ENCODE measurements at regions not wholly inside any gene's neighbourhood (a gene's known extent, or its start where the extent isn't known, plus 50 kb on each side); places are given as distances from the start of the nearest gene placed in this dataset.
A peak's percentile ranks its signal among the peaks of the same experiment; 100 is the strongest.

DNA sequence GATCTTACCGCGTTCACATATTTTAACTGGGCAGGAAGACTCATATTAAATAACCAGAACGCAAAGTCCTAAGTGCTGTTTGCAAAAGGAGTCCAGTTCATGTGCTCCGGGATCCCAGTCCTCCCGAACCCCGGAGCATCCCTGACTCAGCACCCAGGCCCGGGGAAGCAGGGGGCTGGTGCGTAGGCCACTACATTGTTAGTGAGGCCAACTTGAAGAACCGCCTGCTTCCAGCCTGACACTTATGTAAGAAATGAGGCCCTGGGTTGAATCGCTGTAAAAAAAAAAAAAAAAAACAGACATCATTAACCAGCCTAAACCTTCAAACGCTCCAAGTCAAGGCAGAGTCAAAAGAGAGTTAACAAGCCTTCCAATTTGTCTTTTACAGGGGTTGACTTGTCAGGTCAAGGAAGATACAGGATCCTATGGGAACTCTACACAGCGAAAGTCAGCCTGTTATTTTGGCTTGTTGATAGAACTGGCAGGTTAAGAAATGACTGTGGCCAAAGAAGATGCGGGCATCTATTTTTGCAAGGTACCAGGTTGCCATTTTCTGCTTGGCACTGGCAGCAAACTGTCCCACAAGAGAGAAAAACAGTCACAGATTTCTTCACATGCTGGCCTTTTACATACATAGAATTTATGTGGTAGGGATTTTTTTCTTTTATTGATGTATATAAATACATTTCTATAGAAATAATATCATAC, 93.3 kb downstream of the ACTL7B start:
- Histone ChIP-seq H3K4me1 (ENCODE audit: insufficient read depth) (no peaks in the 10 kb centered on the region), H3K36me3 (no peaks in the 10 kb centered on the region), H3K27me3 (no peaks in the 10 kb centered on the region), H3K4me3 (no peak overlapping the region), H3K27ac (no peak overlapping the region), H3K9me3 (no peaks in the 10 kb centered on the region)
- intact Hi-C loops (cut with DNase I), result no loop called here
- 72 to 79% (median 75%) methylated on average over 13 of the region's 13 CpGs for WGBS, 3 donors
- no peak for DNase-seq
- no peak for TF ChIP-seq POLR2A (IDR thresholded peaks at IDR 0.05)
- TF ChIP-seq, protein P1, sequence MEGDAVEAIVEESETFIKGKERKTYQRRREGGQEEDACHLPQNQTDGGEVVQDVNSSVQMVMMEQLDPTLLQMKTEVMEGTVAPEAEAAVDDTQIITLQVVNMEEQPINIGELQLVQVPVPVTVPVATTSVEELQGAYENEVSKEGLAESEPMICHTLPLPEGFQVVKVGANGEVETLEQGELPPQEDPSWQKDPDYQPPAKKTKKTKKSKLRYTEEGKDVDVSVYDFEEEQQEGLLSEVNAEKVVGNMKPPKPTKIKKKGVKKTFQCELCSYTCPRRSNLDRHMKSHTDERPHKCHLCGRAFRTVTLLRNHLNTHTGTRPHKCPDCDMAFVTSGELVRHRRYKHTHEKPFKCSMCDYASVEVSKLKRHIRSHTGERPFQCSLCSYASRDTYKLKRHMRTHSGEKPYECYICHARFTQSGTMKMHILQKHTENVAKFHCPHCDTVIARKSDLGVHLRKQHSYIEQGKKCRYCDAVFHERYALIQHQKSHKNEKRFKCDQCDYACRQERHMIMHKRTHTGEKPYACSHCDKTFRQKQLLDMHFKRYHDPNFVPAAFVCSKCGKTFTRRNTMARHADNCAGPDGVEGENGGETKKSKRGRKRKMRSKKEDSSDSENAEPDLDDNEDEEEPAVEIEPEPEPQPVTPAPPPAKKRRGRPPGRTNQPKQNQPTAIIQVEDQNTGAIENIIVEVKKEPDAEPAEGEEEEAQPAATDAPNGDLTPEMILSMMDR (IDR thresholded peaks at IDR 0.05), result no peak
- TF ChIP-seq EP300 (IDR thresholded peaks at IDR 0.05), result no peak

DNA sequence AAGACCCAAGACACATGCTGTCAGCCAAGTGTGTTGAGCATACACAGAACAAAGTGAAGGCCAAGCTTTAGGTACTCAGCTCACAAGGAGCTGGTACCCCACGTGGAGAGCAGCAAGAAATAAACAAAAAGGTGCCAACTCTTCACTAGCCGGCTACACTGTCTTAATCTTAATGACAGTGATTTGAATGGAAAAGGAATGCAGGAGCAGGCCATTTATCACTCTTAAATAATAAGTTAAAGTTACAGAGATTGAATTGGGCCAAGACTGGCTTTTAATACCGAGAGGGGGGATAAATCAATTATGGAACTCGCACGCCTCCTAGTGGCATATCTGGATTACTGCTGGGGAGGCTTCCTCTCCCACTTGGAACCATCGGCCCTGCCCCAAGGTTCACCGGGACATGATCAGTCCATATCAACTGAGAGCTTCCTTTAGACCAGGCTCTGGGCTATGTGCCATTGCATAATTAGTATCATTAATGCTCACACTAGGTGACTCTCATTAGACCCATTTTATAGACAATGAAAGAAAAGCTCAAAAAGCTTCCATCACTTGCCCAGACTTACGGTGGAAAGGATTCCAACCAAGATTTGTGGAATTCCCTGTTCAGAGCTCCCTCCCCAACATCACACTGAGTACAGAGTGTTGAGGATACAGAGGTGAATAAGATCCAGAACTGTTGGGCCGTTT, 94.0 kb downstream of the ACTL7B start:
- intact Hi-C loops (cut with DNase I), result no loop called here
- Histone ChIP-seq H3K36me3 (no peaks in the 10 kb centered on the region), H3K4me3 (no peak overlapping the region), H3K4me1 (ENCODE audit: insufficient read depth) (no peaks in the 10 kb centered on the region), H3K27me3 (no peaks in the 10 kb centered on the region), H3K27ac (no peak overlapping the region), H3K9me3 (no peaks in the 10 kb centered on the region)
- 23 to 29% (median 26%) methylated on average over 9 of the region's 9 CpGs for WGBS, 3 donors
- TF ChIP-seq, protein P1 (IDR thresholded peaks at IDR 0.05), result peak in 1 of 3 donors; percentile 39
- TF ChIP-seq EP300 (IDR thresholded peaks at IDR 0.05), result no peak
- TF ChIP-seq POLR2A (IDR thresholded peaks at IDR 0.05), result no peak
- peak in 4 of 5 donors; percentile 28 to 56 (median 36) for DNase-seq

DNA sequence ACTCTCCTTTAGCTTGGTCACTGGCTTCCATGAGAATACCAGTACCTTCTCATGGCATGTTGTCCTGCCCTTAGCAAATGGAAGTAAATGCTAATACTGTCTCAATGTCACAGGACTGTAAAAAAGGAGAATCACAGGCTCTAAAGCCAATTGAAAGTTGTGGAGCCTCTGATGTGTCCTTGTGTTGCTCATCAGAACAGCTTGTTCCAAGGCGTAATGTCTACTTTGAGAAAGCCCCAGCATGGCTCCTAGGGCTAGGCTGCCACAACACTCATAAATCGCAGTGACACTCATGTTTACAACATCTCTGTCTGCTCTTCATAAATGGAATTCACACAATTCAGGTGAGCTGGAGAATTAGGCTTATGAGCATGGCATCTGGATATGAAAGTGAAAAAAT, 94.9 kb downstream of the ACTL7B start:
- TF ChIP-seq, protein P1 (IDR thresholded peaks at IDR 0.05), result no peak
- TF ChIP-seq EP300 (IDR thresholded peaks at IDR 0.05) (no peak), POLR2A (IDR thresholded peaks at IDR 0.05) (no peak)
- intact Hi-C loops (cut with DNase I), result no loop called here
- no peaks in the 10 kb centered on the region for H3K27me3 ChIP-seq
- 93 to 98% (median 96%) methylated on average over 2 of the region's 2 CpGs for WGBS, 3 donors
- no peaks in the 10 kb centered on the region for H3K9me3 ChIP-seq
- DNase-seq, result no peak
- no peaks in the 10 kb centered on the region for H3K4me1 ChIP-seq (ENCODE audit: insufficient read depth)
- no peak overlapping the region for H3K27ac ChIP-seq
- H3K4me3 ChIP-seq, result no peak overlapping the region
- no peaks in the 10 kb centered on the region for H3K36me3 ChIP-seq

DNA sequence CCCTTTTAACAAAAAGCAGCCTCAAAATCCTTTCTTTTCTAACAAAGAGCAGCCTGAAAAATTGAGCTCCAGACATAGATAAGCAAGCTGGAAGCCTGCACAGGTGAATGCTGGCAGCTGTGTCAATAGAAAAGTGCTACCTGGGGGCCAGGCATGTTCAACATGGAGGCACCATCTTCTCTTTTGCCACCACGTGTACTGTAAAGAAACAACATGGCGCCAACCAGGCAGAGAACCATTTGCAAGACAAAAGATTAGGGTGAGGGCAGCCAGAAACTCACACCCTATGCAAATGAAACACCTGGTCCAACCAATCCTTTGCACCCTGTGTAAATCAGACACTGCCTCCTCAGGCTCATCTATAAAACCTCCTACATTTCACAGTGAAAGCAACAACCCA, 96.0 kb downstream of the ACTL7B start:
- WGBS, 3 donors, result 74 to 86% (median 76%) methylated on average over 2 of the region's 2 CpGs
- Histone ChIP-seq H3K4me1 (ENCODE audit: insufficient read depth) (no peaks in the 10 kb centered on the region), H3K27ac (no peak overlapping the region), H3K36me3 (no peaks in the 10 kb centered on the region), H3K27me3 (no peaks in the 10 kb centered on the region), H3K4me3 (no peak overlapping the region), H3K9me3 (no peaks in the 10 kb centered on the region)
- TF ChIP-seq, protein P1 (IDR thresholded peaks at IDR 0.05), result no peak
- TF ChIP-seq POLR2A (IDR thresholded peaks at IDR 0.05) (no peak), EP300 (IDR thresholded peaks at IDR 0.05) (no peak)
- DNase-seq, result no peak
- intact Hi-C loops (cut with DNase I), result loop anchor here in 1 of 4 donors (10.0 kb wide), 1 partner anchor 1285 kb away; no protein-coding TSS in a partner anchor
